HuH-7 (cell line): ENCODE measurements at regions not wholly inside any gene's neighbourhood (a gene's known extent, or its start where the extent isn't known, plus 50 kb on each side); places are given as distances from the start of the nearest gene placed in this dataset.
"Not testable (repeated sequence)": the region's sequence is repeated elsewhere in the genome, so short reads cannot be mapped to it uniquely, and the experiment has no call there.

Source experiments
- DNase-seq: peaks from one replicate; pipeline ENCODE4 v3.0.0; 2011; ENCODE audit warnings: low spot score

- DNase-seq: not testable (repeated sequence)
These were observed 823.6 kb upstream of the TPTE start for GRCh38 chr21:9697751-9698150.

- DNase-seq: not testable (repeated sequence)
These were observed 816.4 kb upstream of the TPTE start for GRCh38 chr21:9705016-9705415.

- DNase-seq: not testable (repeated sequence)
These were observed 815.9 kb upstream of the TPTE start for GRCh38 chr21:9705455-9705854.

GRCh38 chr21:9724542-9724941, 796.8 kb upstream of the TPTE start:
- not testable (repeated sequence) for DNase-seq

GRCh38 chr21:9727187-9727586, 794.2 kb upstream of the TPTE start:
- DNase-seq: not testable (repeated sequence)

GRCh38 chr21:9728219-9728992, 793.0 kb upstream of the TPTE start:
- not testable (repeated sequence) for DNase-seq

GRCh38 chr21:9730866-9731265, 790.5 kb upstream of the TPTE start:
- DNase-seq: no peak

- DNase-seq: not testable (repeated sequence)
These were observed 790.1 kb upstream of the TPTE start for GRCh38 chr21:9731317-9731716.

GRCh38 chr21:9732605-9733004, 788.8 kb upstream of the TPTE start:
- DNase-seq: not testable (repeated sequence)

GRCh38 chr21:9733761-9734558, 787.4 kb upstream of the TPTE start:
- DNase-seq: not testable (repeated sequence)

GRCh38 chr21:9735421-9735961, 785.9 kb upstream of the TPTE start:
- no peak for DNase-seq

- DNase-seq: not testable (repeated sequence)
These were observed 784.1 kb upstream of the TPTE start for GRCh38 chr21:9737301-9737700.

- not testable (repeated sequence) for DNase-seq
These were observed 783.4 kb upstream of the TPTE start for GRCh38 chr21:9737871-9738515.

GRCh38 chr21:9738527-9738926, 782.9 kb upstream of the TPTE start:
- no peak for DNase-seq

GRCh38 chr21:9739240-9739639, 782.1 kb upstream of the TPTE start:
- no peak for DNase-seq

GRCh38 chr21:9740177-9740941, 781.0 kb upstream of the TPTE start:
- DNase-seq: not testable (repeated sequence)

- DNase-seq: not testable (repeated sequence)
These were observed 780.2 kb upstream of the TPTE start for GRCh38 chr21:9740991-9741742.

GRCh38 chr21:9743566-9743965, 777.8 kb upstream of the TPTE start:
- not testable (repeated sequence) for DNase-seq

- not testable (repeated sequence) for DNase-seq
These were observed 777.2 kb upstream of the TPTE start for GRCh38 chr21:9744166-9744565.

GRCh38 chr21:9744593-9744992, 776.8 kb upstream of the TPTE start:
- DNase-seq: not testable (repeated sequence)
